SK-N-SH (cell line): ENCODE measurements at regions not wholly inside any gene's neighbourhood (a gene's known extent, or its start where the extent isn't known, plus 50 kb on each side); places are given as distances from the start of the nearest gene placed in this dataset.

Source experiments
- CTCF ChIA-PET: fragments of 300-600, 350-600 bp; formaldehyde crosslinking; extraction: SDS; loops from one replicate; lab custom pipeline; 2021; lab: Yijun Ruan, JAX
- POLR2A ChIA-PET: fragments of 350-600 bp; sonication (Branson Sonifier 250); formaldehyde crosslinking; extraction: SDS; loops from one replicate; lab custom pipeline; 2020; ENCODE audit warnings: antibody characterized with exemption, inconsistent platforms; lab: Yijun Ruan, JAX
- DNase-seq: peaks from one replicate; pipeline ENCODE4 v3.0.0; 2012
- H2AFZ ChIP-seq: fragments of 200-600 bp; sonication (generic); 2 replicates; pipeline ENCODE4 v1.8.1; 2016; ENCODE audit warnings: antibody characterized with exemption, mild to moderate bottlenecking, low read depth
- H3F3A ChIP-seq: fragments of 200-600 bp; sonication (generic); replicated peaks from 2 replicates; pipeline ENCODE3; 2016; ENCODE audit warnings: antibody characterized with exemption, mild to moderate bottlenecking; ENCODE audit not compliant: insufficient read depth
- H3K27ac ChIP-seq, 2 experiments: fragments of 200-500 bp in 1 of 2; fragments of 200-600 bp in 1 of 2; sonication (Bioruptor generic) in 1 of 2; sonication (generic), shearing (Covaris generic) in 1 of 2; 2 replicates each; pipeline versions ENCODE4 v1.5.1 to v1.6.1; 2014 to 2016; ENCODE audit warnings: low read depth in 2 of 2, inconsistent platforms in 1 of 2, low read length in 1 of 2, mild to moderate bottlenecking in 1 of 2, mixed read lengths in 1 of 2
- H3K27me3 ChIP-seq: fragments of 200-600 bp; sonication (generic), shearing (Covaris generic); 2 replicates; pipeline ENCODE4 v1.6.1; 2016; ENCODE audit warnings: mixed run types; ENCODE audit not compliant: insufficient read depth
- H3K36me3 ChIP-seq, 2 experiments: fragments of 200-500 bp in 1 of 2; fragments of 200-600 bp in 1 of 2; sonication (Bioruptor generic) in 1 of 2; sonication (generic) in 1 of 2; replicated peaks in 1 of 2; 2 replicates each; pipeline versions ENCODE3 to v1.5.1; 2014 to 2016; ENCODE audit warnings: low read length in 1 of 2, mild to moderate bottlenecking in 1 of 2; ENCODE audit not compliant: insufficient read depth in 2 of 2, control insufficient read depth in 1 of 2
- H3K4me1 ChIP-seq, 2 experiments: fragments of 200-500 bp in 1 of 2; fragments of 200-600 bp in 1 of 2; sonication (Bioruptor generic) in 1 of 2; sonication (generic), shearing (Covaris generic) in 1 of 2; 2 replicates each; pipeline versions ENCODE4 v1.5.1 to v1.6.1; 2014 to 2016; ENCODE audit warnings: low read depth in 1 of 2, low read length in 1 of 2, mixed run types in 1 of 2; ENCODE audit not compliant: insufficient read depth in 2 of 2, control insufficient read depth in 1 of 2
- H3K4me2 ChIP-seq: fragments of 200-600 bp; sonication (generic), shearing (Covaris generic); 2 replicates; pipeline ENCODE4 v1.6.1; 2017; ENCODE audit warnings: mixed run types
- H3K4me3 ChIP-seq, 2 experiments: fragments of 200-500 bp in 1 of 2; fragments of 200-600 bp in 1 of 2; sonication (Bioruptor generic) in 1 of 2; sonication (generic), shearing (Covaris generic) in 1 of 2; 2 replicates each; pipeline versions ENCODE4 v1.5.1 to v1.8.1; 2014 to 2016; ENCODE audit warnings: low read depth in 2 of 2, inconsistent platforms in 1 of 2, low read length in 1 of 2, mild to moderate bottlenecking in 1 of 2, mixed read lengths in 1 of 2, moderate library complexity in 1 of 2
- H3K79me2 ChIP-seq: fragments of 200-600 bp; sonication (generic); 2 replicates; pipeline ENCODE4 v1.8.1; 2017; ENCODE audit warnings: mild to moderate bottlenecking; ENCODE audit not compliant: insufficient read depth
- H3K9ac ChIP-seq: fragments of 200-600 bp; sonication (generic); 2 replicates; pipeline ENCODE4 v1.6.1; 2017; ENCODE audit warnings: mixed run types
- H3K9me2 ChIP-seq: fragments of 200-600 bp; sonication (generic); 2 replicates; pipeline ENCODE4 v1.6.1; 2017; ENCODE audit warnings: mixed run types
- H3K9me3 ChIP-seq: fragments of 200-600 bp; sonication (generic); 2 replicates; pipeline ENCODE4 v1.6.1; 2017; ENCODE audit warnings: mixed run types, mild to moderate bottlenecking, moderate library complexity
- H4K20me1 ChIP-seq: fragments of 200-600 bp; sonication (generic); 2 replicates; pipeline ENCODE4 v1.6.1; 2017; ENCODE audit warnings: mild to moderate bottlenecking, mixed run types; ENCODE audit not compliant: insufficient read depth
- EP300 ChIP-seq, 2 experiments: IDR thresholded peaks; 2 replicates each; pipeline versions ENCODE4 v1.4.0 to v1.6.1; 2012; ENCODE audit warnings: borderline replicate concordance in 1 of 2, low read depth in 1 of 2, low read length in 1 of 2
- EZH2phosphoT487 ChIP-seq: fragments of 200-600 bp; sonication (generic); IDR thresholded peaks from 2 replicates; pipeline ENCODE4 v1.6.1; 2017; ENCODE audit warnings: low read depth, mixed run types, mild to moderate bottlenecking, antibody characterized with exemption, moderate library complexity, borderline replicate concordance
- FOSL2 ChIP-seq: IDR thresholded peaks from 2 replicates; pipeline ENCODE4 v1.4.0; 2012; ENCODE audit warnings: low read depth, mild to moderate bottlenecking, moderate library complexity, borderline replicate concordance
- FOXJ3 ChIP-seq: sonication (generic); formaldehyde crosslinking; IDR thresholded peaks from 2 replicates; pipeline ENCODE4 v1.5.1; 2020; ENCODE audit warnings: mild to moderate bottlenecking, missing genetic modification reagents
- FOXM1 ChIP-seq: IDR thresholded peaks from 2 replicates; pipeline ENCODE4 v1.4.0; 2012; ENCODE audit warnings: low read depth, mild to moderate bottlenecking
- GABPA ChIP-seq: IDR thresholded peaks from 2 replicates; pipeline ENCODE4 v1.4.0; 2012; ENCODE audit warnings: low read depth, mild to moderate bottlenecking
- JUND ChIP-seq: IDR thresholded peaks from 2 replicates; pipeline ENCODE4 v1.4.0; 2012
- NRF1 ChIP-seq: IDR thresholded peaks from 2 replicates; pipeline ENCODE4 v1.6.1; 2012; ENCODE audit warnings: low read depth, mild to moderate bottlenecking, low read length
- POLR2AphosphoS5 ChIP-seq: IDR thresholded peaks from 2 replicates; pipeline ENCODE4 v1.6.1; 2012; ENCODE audit warnings: low read depth, low read length
- RAD21 ChIP-seq: IDR thresholded peaks from 2 replicates; pipeline ENCODE4 v1.6.1; 2012; ENCODE audit warnings: mild to moderate bottlenecking, low read length
- RCOR1 ChIP-seq: fragments of 150-350 bp; IDR thresholded peaks from 2 replicates; pipeline ENCODE4 v1.6.1; 2017; ENCODE audit warnings: antibody characterized with exemption, low read length
- RFX5 ChIP-seq: IDR thresholded peaks from 2 replicates; pipeline ENCODE4 v1.6.1; 2012; ENCODE audit warnings: mild to moderate bottlenecking, improper control_type of control experiment, low read length
- SIN3A ChIP-seq: IDR thresholded peaks from 2 replicates; pipeline ENCODE4 v1.6.1; 2012; ENCODE audit warnings: low read depth, mild to moderate bottlenecking, low read length, moderate library complexity, borderline replicate concordance
- TAF1 ChIP-seq: IDR thresholded peaks from 2 replicates; pipeline ENCODE4 v1.6.1; 2012; ENCODE audit warnings: low read depth, mild to moderate bottlenecking, low read length, moderate library complexity, borderline replicate concordance
- TCF12 ChIP-seq: IDR thresholded peaks from 2 replicates; pipeline ENCODE4 v1.4.0; 2012
- TEAD4 ChIP-seq: IDR thresholded peaks from 2 replicates; pipeline ENCODE4 v1.4.0; 2012; ENCODE audit warnings: mild to moderate bottlenecking, borderline replicate concordance; ENCODE audit not compliant: insufficient read depth
- YY1 ChIP-seq: IDR thresholded peaks from 2 replicates; pipeline ENCODE4 v1.4.0; 2012; ENCODE audit warnings: low read depth, mild to moderate bottlenecking
- WGBS: methylation state at CpG from one replicate; pipeline ENCODE4 v1.1.6; 2017; ENCODE audit warnings: low lambda C conversion rate; 5-methylcytosine and 5-hydroxymethylcytosine counted together
- TF ChIP-seq, protein P1 (sequence below): fragments of 200-600 bp; sonication (generic); IDR thresholded peaks from 2 replicates; pipeline ENCODE4 v1.6.1; 2017; ENCODE audit warnings: antibody characterized with exemption, mild to moderate bottlenecking, moderate library complexity
- TF ChIP-seq, protein P2 (sequence below): IDR thresholded peaks from 2 replicates; pipeline ENCODE4 v1.6.1; 2012; ENCODE audit warnings: mild to moderate bottlenecking, low read depth, low read length, moderate library complexity
- TF ChIP-seq, protein P3 (sequence below): IDR thresholded peaks from 2 replicates; pipeline ENCODE4 v1.4.0; 2012; ENCODE audit warnings: low read depth
- TF ChIP-seq, protein P4 (sequence below): fragments of 150-350 bp; IDR thresholded peaks from 2 replicates; pipeline ENCODE4 v1.6.1; 2016; ENCODE audit warnings: mild to moderate bottlenecking, low read depth, low read length
- TF ChIP-seq, protein P5 (sequence below): fragments of 150-350 bp; IDR thresholded peaks from 2 replicates; pipeline ENCODE4 v1.6.1; 2017; ENCODE audit warnings: antibody characterized with exemption, low read length, low read depth, borderline replicate concordance

DNA sequence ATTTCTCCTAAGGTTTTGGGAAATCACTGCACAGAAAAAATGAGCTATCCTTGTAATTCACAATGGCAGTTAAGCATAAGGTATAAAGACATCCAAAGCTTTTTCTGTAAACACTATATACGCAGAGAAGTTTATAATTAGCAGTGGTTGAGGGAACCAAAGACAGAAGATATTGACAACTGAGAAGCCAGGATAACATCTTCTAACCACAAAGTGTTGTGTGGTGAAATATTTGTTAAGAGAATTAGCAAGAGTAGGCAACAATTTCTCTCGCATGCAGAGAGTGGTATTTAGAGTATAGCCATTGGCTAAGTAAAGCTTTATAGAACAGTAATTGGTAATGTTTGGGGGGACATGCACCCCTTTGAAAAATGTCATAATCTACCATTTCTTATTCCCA lies 123.7 kb upstream of the USP15 start (continued):
- TF ChIP-seq NRF1 (no peak), POLR2AphosphoS5 (no peak)

DNA sequence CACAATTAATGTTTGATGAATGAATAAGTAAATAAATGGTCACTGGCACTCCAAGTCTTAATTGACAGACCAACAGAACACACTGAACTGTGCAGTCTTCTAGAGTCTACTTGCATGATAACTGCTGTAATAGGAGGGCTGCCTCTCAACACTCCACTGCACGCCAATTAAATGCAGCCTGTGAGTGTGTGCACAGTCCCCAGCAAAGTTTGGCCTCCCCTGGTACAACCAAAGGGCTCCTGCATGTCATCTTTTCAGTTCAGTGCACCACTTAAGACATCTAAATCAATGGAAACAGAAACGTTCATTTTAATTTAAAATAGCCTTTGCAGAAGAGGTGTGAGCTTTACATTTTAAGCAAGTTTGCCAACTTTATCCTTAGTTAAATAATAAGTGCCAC lies 121.7 kb upstream of the USP15 start:
- no peaks in the 10 kb centered on the region for H3K27me3 ChIP-seq

DNA sequence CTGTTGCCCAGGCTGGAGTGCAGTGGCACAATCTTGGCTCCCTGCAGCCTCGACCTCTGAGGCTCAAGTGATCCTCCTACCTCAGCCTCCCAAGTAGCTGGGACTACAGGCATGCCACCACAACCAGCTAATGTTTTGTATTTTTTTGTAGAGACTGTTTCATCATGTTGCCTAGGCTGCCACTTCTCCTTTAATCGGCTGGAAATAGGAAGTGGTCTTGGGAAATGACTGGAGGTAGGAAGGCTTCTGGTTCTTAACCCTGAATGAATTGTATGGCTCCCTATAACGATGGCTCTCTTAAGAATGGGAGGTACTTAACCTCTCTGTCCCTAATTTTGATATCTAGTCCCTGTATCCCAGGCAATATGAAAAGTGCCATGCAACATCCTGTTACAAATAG lies 113.9 kb upstream of the USP15 start:
- Histone ChIP-seq H3K4me2 (no peak overlapping the region), H3K4me3 (no peak overlapping the region), H3K9me2 (no peaks in the 10 kb centered on the region), H3K27me3 (no peaks in the 10 kb centered on the region)
- POLR2A ChIA-PET, result no interaction called here
- CTCF ChIA-PET, result no interaction called here
- TF ChIP-seq EP300 (IDR thresholded peaks at IDR 0.05; ENCODE audit: borderline replicate concordance in 1 of 2, low read depth in 1 of 2, low read length in 1 of 2) (no peak), SIN3A (no peak), FOXM1 (no peak), GABPA (no peak), FOSL2 (no peak), YY1 (no peak), JUND (no peak), TCF12 (no peak), FOXJ3 (CRISPR knock-in tag) (no peak), RCOR1 (no peak), TEAD4 (no peak), TAF1 (no peak), NRF1 (no peak)
- TF ChIP-seq, protein P1, sequence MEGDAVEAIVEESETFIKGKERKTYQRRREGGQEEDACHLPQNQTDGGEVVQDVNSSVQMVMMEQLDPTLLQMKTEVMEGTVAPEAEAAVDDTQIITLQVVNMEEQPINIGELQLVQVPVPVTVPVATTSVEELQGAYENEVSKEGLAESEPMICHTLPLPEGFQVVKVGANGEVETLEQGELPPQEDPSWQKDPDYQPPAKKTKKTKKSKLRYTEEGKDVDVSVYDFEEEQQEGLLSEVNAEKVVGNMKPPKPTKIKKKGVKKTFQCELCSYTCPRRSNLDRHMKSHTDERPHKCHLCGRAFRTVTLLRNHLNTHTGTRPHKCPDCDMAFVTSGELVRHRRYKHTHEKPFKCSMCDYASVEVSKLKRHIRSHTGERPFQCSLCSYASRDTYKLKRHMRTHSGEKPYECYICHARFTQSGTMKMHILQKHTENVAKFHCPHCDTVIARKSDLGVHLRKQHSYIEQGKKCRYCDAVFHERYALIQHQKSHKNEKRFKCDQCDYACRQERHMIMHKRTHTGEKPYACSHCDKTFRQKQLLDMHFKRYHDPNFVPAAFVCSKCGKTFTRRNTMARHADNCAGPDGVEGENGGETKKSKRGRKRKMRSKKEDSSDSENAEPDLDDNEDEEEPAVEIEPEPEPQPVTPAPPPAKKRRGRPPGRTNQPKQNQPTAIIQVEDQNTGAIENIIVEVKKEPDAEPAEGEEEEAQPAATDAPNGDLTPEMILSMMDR, result no peak
- TF ChIP-seq, protein P2, sequence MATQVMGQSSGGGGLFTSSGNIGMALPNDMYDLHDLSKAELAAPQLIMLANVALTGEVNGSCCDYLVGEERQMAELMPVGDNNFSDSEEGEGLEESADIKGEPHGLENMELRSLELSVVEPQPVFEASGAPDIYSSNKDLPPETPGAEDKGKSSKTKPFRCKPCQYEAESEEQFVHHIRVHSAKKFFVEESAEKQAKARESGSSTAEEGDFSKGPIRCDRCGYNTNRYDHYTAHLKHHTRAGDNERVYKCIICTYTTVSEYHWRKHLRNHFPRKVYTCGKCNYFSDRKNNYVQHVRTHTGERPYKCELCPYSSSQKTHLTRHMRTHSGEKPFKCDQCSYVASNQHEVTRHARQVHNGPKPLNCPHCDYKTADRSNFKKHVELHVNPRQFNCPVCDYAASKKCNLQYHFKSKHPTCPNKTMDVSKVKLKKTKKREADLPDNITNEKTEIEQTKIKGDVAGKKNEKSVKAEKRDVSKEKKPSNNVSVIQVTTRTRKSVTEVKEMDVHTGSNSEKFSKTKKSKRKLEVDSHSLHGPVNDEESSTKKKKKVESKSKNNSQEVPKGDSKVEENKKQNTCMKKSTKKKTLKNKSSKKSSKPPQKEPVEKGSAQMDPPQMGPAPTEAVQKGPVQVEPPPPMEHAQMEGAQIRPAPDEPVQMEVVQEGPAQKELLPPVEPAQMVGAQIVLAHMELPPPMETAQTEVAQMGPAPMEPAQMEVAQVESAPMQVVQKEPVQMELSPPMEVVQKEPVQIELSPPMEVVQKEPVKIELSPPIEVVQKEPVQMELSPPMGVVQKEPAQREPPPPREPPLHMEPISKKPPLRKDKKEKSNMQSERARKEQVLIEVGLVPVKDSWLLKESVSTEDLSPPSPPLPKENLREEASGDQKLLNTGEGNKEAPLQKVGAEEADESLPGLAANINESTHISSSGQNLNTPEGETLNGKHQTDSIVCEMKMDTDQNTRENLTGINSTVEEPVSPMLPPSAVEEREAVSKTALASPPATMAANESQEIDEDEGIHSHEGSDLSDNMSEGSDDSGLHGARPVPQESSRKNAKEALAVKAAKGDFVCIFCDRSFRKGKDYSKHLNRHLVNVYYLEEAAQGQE, result no peak
- TF ChIP-seq, protein P3, sequence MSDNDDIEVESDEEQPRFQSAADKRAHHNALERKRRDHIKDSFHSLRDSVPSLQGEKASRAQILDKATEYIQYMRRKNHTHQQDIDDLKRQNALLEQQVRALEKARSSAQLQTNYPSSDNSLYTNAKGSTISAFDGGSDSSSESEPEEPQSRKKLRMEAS, result no peak
- TF ChIP-seq, protein P4, sequence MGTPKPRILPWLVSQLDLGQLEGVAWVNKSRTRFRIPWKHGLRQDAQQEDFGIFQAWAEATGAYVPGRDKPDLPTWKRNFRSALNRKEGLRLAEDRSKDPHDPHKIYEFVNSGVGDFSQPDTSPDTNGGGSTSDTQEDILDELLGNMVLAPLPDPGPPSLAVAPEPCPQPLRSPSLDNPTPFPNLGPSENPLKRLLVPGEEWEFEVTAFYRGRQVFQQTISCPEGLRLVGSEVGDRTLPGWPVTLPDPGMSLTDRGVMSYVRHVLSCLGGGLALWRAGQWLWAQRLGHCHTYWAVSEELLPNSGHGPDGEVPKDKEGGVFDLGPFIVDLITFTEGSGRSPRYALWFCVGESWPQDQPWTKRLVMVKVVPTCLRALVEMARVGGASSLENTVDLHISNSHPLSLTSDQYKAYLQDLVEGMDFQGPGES, result no peak
- TF ChIP-seq, protein P5, sequence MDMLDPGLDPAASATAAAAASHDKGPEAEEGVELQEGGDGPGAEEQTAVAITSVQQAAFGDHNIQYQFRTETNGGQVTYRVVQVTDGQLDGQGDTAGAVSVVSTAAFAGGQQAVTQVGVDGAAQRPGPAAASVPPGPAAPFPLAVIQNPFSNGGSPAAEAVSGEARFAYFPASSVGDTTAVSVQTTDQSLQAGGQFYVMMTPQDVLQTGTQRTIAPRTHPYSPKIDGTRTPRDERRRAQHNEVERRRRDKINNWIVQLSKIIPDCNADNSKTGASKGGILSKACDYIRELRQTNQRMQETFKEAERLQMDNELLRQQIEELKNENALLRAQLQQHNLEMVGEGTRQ, result no peak
- TF ChIP-seq, all 33 proteins: peak for 0
- Histone ChIP-seq H3K9ac (no peak overlapping the region), H3F3A (no peaks in the 10 kb centered on the region), H3K79me2 (no peaks in the 10 kb centered on the region), H3K27ac (no peak overlapping the region), H3K36me3 (no peaks in the 10 kb centered on the region), H3K9me3 (no peaks in the 10 kb centered on the region), H3K4me1 (no peaks in the 10 kb centered on the region), H4K20me1 (no peaks in the 10 kb centered on the region), H2AFZ (no peak overlapping the region)
- no peak for DNase-seq
- 0% methylated on average over 3 of the region's 3 CpGs for WGBS

More for the DNA sequence above, 121.7 kb upstream of the USP15 start:
- Histone ChIP-seq H3K4me2 (no peak overlapping the region), H3K9me2 (no peaks in the 10 kb centered on the region), H2AFZ (no peak overlapping the region), H3K79me2 (no peaks in the 10 kb centered on the region), H4K20me1 (no peaks in the 10 kb centered on the region), H3F3A (no peaks in the 10 kb centered on the region), H3K4me1 (no peaks in the 10 kb centered on the region), H3K4me3 (no peak overlapping the region), H3K9me3 (no peaks in the 10 kb centered on the region), H3K27ac (no peak overlapping the region), H3K9ac (no peak overlapping the region), H3K36me3 (no peaks in the 10 kb centered on the region)
- 0% methylated on average over 2 of the region's 2 CpGs for WGBS
- DNase-seq, result no peak
- CTCF ChIA-PET, result interaction anchor here (0.8 kb wide), 1 partner anchor 14 kb away, joined by 3 read pairs; no protein-coding TSS in a partner anchor
- POLR2A ChIA-PET, result no interaction called here
- TF ChIP-seq EZH2phosphoT487 (no peak), RFX5 (no peak), TCF12 (no peak), RAD21 (no peak)
